GM23338 (cell line): ENCODE measurements at regions not wholly inside any gene's neighbourhood (a gene's known extent, or its start where the extent isn't known, plus 50 kb on each side); places are given as distances from the start of the nearest gene placed in this dataset.

Experiments
- ATAC-seq: fragments of 200-7000 bp; cut with Tn5 transposase; 3 replicates; pipeline ENCODE4 v1.9.1; 2020
- DNase-seq: peaks from one replicate; pipeline ENCODE4 v3.0.0-alpha.2; 2015; ENCODE audit warnings: low spot score
- H2AFZ ChIP-seq: fragments of 200-600 bp; sonication (generic); 2 replicates; pipeline ENCODE4 v1.8.0; 2016; ENCODE audit warnings: antibody characterized with exemption, mild to moderate bottlenecking, moderate library complexity
- H3F3A ChIP-seq: fragments of 200-600 bp; sonication (generic); replicated peaks from 2 replicates; pipeline ENCODE4 v1.8.0; 2017; ENCODE audit warnings: antibody characterized with exemption, mixed run types, low read depth
- H3K27ac ChIP-seq: fragments of 200-600 bp; sonication (generic); 2 replicates; pipeline ENCODE4 v1.6.1; 2016; ENCODE audit warnings: low read depth
- H3K27me3 ChIP-seq: fragments of 200-600 bp; sonication (generic); 2 replicates; pipeline ENCODE4 v1.8.0; 2016; ENCODE audit warnings: mild to moderate bottlenecking, mixed run types, moderate library complexity; ENCODE audit not compliant: insufficient read depth
- H3K36me3 ChIP-seq: fragments of 200-600 bp; sonication (generic); 2 replicates; pipeline ENCODE4 v1.8.0; 2016; ENCODE audit warnings: mild to moderate bottlenecking; ENCODE audit not compliant: insufficient read depth
- H3K4me1 ChIP-seq: fragments of 200-600 bp; sonication (generic); 2 replicates; pipeline ENCODE4 v1.8.0; 2016; ENCODE audit warnings: mild to moderate bottlenecking, moderate library complexity; ENCODE audit not compliant: insufficient read depth
- H3K4me2 ChIP-seq: fragments of 200-600 bp; sonication (generic); 2 replicates; pipeline ENCODE4 v1.7.1; 2017; ENCODE audit warnings: mixed run types
- H3K4me3 ChIP-seq: fragments of 200-600 bp; sonication (generic); 2 replicates; pipeline ENCODE4 v1.6.1; 2016; ENCODE audit warnings: mixed run types
- H3K79me2 ChIP-seq: fragments of 200-600 bp; sonication (generic); replicated peaks from 2 replicates; pipeline ENCODE4 v1.8.0; 2017; ENCODE audit warnings: mild to moderate bottlenecking; ENCODE audit not compliant: insufficient read depth
- H3K9me2 ChIP-seq: fragments of 200-600 bp; sonication (generic); 2 replicates; pipeline ENCODE4 v1.8.0; 2017; ENCODE audit not compliant: insufficient read depth
- H4K20me1 ChIP-seq: fragments of 200-600 bp; sonication (generic); replicated peaks from 2 replicates; pipeline ENCODE4 v1.8.0; 2017; ENCODE audit warnings: mild to moderate bottlenecking; ENCODE audit not compliant: insufficient read depth
- H3K27ac Mint-ChIP-seq: 2 replicates; pipeline ENCODE4 v1.8.0; 2020; ENCODE audit warnings: inconsistent platforms, mild to moderate bottlenecking, moderate library complexity, mixed read lengths
- H3K27me3 Mint-ChIP-seq: 3 replicates; pipeline ENCODE4 v1.8.0; 2022; ENCODE audit warnings: low read depth, mild to moderate bottlenecking, moderate library complexity, mixed read lengths, inconsistent platforms; ENCODE audit not compliant: insufficient read depth, poor library complexity
- H3K36me3 Mint-ChIP-seq: 3 replicates; pipeline ENCODE4 v1.8.0; 2021; ENCODE audit warnings: low read depth, mild to moderate bottlenecking, inconsistent platforms, moderate library complexity, mixed read lengths
- H3K4me1 Mint-ChIP-seq: 3 replicates; pipeline ENCODE4 v1.8.0; 2020; ENCODE audit warnings: mild to moderate bottlenecking, inconsistent platforms, mixed read lengths
- H3K4me3 Mint-ChIP-seq: 3 replicates; pipeline ENCODE4 v1.8.0; 2021; ENCODE audit warnings: moderate library complexity, mild to moderate bottlenecking, inconsistent platforms, mixed read lengths
- H3K9me3 Mint-ChIP-seq: 3 replicates; pipeline ENCODE4 v1.8.0; 2020; ENCODE audit warnings: moderate library complexity, mild to moderate bottlenecking, inconsistent platforms, mixed read lengths
- CREB1 ChIP-seq: fragments of 250-450 bp; sonication (Bioruptor Pico); IDR thresholded peaks from 2 replicates; pipeline ENCODE4 v1.5.0; 2020; ENCODE audit warnings: low read depth, mild to moderate bottlenecking, moderate library complexity
- CTCF ChIP-seq, 2 experiments: fragments of 200-600 bp in 1 of 2; sonication (generic) in 1 of 2; conservative IDR thresholded peaks; 2 replicates each; pipeline versions ENCODE4 v1.5.1 to v1.6.1; 2016 to 2017; ENCODE audit warnings: antibody characterized with exemption in 2 of 2, low read depth in 2 of 2, mild to moderate bottlenecking in 2 of 2, moderate library complexity in 1 of 2
- ETS1 ChIP-seq: IDR thresholded peaks from 2 replicates; pipeline ENCODE4 v1.6.1; 2016; ENCODE audit warnings: antibody characterized with exemption
- EZH2 ChIP-seq: fragments of 200-600 bp; sonication (generic); IDR thresholded peaks from one replicate; pipeline ENCODE4 v1.8.0; 2017; ENCODE audit warnings: antibody characterized with exemption, mild to moderate bottlenecking, low read depth; ENCODE audit not compliant: unreplicated experiment
- EZH2phosphoT487 ChIP-seq: fragments of 200-600 bp; sonication (generic); IDR thresholded peaks from one replicate; pipeline ENCODE4 v1.8.1; 2018; ENCODE audit warnings: antibody characterized with exemption; ENCODE audit not compliant: unreplicated experiment
- JUNB ChIP-seq: IDR thresholded peaks from one replicate; pipeline ENCODE4 v1.6.1; 2016; ENCODE audit warnings: antibody characterized with exemption; ENCODE audit not compliant: unreplicated experiment
- NANOG ChIP-seq: IDR thresholded peaks from 2 replicates; pipeline ENCODE4 v1.6.1; 2016; ENCODE audit warnings: antibody characterized with exemption, borderline replicate concordance
- POLR2AphosphoS5 ChIP-seq: IDR thresholded peaks from 2 replicates; pipeline ENCODE4 v1.6.1; 2016; ENCODE audit warnings: antibody characterized with exemption, low read depth
- REST ChIP-seq: IDR thresholded peaks from one replicate; pipeline ENCODE4 v1.6.1; 2018; ENCODE audit warnings: antibody characterized with exemption; ENCODE audit not compliant: unreplicated experiment
- STAT1 ChIP-seq: IDR thresholded peaks from one replicate; pipeline ENCODE4 v1.6.1; 2016; ENCODE audit warnings: antibody characterized with exemption; ENCODE audit not compliant: unreplicated experiment
- ZNF114 ChIP-seq: fragments of 250-450 bp; sonication (Bioruptor Pico); IDR thresholded peaks from 2 replicates; pipeline ENCODE4 v1.5.0; 2020; ENCODE audit warnings: mild to moderate bottlenecking, moderate library complexity
- ZNF331 ChIP-seq: fragments of 250-450 bp; sonication (Bioruptor Pico); IDR thresholded peaks from 2 replicates; pipeline ENCODE4 v1.5.0; 2020; ENCODE audit warnings: low read depth, mild to moderate bottlenecking, moderate library complexity
- ZNF462 ChIP-seq: fragments of 250-450 bp; sonication (Bioruptor Pico); IDR thresholded peaks from 2 replicates; pipeline ENCODE4 v1.5.0; 2020; ENCODE audit warnings: mild to moderate bottlenecking, moderate library complexity

GRCh38 chr20:24895898-24896658, 53.0 kb upstream of the CST7 start:
- no peaks in the 10 kb centered on the region for H3K36me3 ChIP-seq
- Mint-ChIP-seq H3K9me3 (peaks cover 70% of the 10 kb centered on the region), H3K27me3 (peaks cover 8% of the 10 kb centered on the region), H3K36me3 (peaks cover 32% of the 10 kb centered on the region), H3K4me3 (no peak overlapping the region), H3K4me1 (no peaks in the 10 kb centered on the region), H3K27ac (no peak overlapping the region)
- H4K20me1 ChIP-seq = no peaks in the 10 kb centered on the region
- no peaks in the 10 kb centered on the region for H3K79me2 ChIP-seq
- no peak overlapping the region for H2AFZ ChIP-seq
- DNase-seq = no peak
- H3F3A ChIP-seq = no peaks in the 10 kb centered on the region
- no peak for TF ChIP-seq EZH2phosphoT487
- no peak for TF ChIP-seq CTCF (conservative IDR thresholded peaks at IDR 0.05; ENCODE audit: low read depth in 2 of 2)
- no peak for TF ChIP-seq EZH2
- TF ChIP-seq CREB1 (CRISPR knock-in tag) = no peak
- no peak for TF ChIP-seq STAT1
- TF ChIP-seq ZNF114 = no peak
- TF ChIP-seq NANOG = no peak
- TF ChIP-seq ETS1 = no peak
- TF ChIP-seq JUNB = no peak
- no peak for TF ChIP-seq REST
- TF ChIP-seq ZNF331 (CRISPR knock-in tag) = no peak
- TF ChIP-seq POLR2AphosphoS5 = no peak
- TF ChIP-seq ZNF462 (CRISPR knock-in tag) = no peak
- no peak overlapping the region for H3K27ac ChIP-seq
- H3K4me3 ChIP-seq = no peak overlapping the region
- no peak for ATAC-seq
- H3K27me3 ChIP-seq = no peaks in the 10 kb centered on the region
- no peaks in the 10 kb centered on the region; the same call in 1 of the 2 replicates for H3K9me2 ChIP-seq
- no peak overlapping the region for H3K4me2 ChIP-seq
- no peaks in the 10 kb centered on the region for H3K4me1 ChIP-seq
